T follicular helper cell (primary cell): ENCODE measurements at regions not wholly inside any gene's neighbourhood (a gene's known extent, or its start where the extent isn't known, plus 50 kb on each side); places are given as distances from the start of the nearest gene placed in this dataset.
A peak's percentile ranks its signal among the peaks of the same experiment; 100 is the strongest.
"Not testable (repeated sequence)": the region's sequence is repeated elsewhere in the genome, so short reads cannot be mapped to it uniquely, and the experiment has no call there.

Source experiments
- DNase-seq: peaks from one replicate; pipeline ENCODE4 v3.0.0-alpha.2; 2020; ENCODE audit warnings: low read depth

DNA sequence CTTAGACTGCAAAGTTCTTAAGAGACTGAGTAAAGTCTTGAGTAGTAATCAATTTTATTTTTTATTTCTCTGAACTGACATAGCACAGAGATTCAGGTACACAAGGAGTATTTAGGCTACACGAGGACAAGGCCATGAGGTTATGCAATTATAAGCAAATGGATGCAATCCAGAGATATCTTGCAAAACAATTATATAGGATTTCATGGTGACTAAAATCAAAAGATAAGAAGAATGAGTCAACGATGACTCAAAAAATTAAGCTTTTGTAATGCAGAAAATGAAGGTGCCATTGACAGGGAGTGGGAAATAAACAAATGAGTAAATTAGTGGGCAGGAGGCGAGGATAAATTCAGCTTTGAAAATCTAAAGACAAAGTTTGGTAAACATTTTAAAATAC is 66.7 kb upstream of the MYO3A start:
- DNase-seq: no peak

DNA sequence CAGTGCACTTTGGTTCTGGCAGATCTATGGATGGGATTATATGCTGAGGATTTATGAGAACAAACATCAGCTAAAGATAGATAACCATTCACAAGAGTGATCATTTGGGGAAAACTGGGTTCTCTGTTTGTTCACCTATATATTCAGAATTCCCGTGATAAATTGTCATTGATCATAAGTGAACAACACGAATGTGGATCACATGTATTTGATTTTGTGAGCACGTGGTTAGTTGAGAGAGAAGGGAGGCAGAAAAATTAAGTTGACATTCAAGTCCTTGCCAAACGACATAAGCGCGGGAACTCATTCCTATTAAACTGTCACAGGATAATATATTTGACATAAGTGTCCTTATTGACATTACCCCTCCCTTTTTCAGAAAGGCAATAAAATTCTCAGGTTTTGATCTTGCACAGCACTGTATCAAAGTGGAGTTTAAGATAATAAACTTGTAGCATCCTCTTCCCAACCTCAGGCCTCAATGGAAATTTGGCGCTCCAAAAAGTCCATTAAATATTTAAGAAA is 64.9 kb upstream of the MYO3A start:
- no peak for DNase-seq

DNA sequence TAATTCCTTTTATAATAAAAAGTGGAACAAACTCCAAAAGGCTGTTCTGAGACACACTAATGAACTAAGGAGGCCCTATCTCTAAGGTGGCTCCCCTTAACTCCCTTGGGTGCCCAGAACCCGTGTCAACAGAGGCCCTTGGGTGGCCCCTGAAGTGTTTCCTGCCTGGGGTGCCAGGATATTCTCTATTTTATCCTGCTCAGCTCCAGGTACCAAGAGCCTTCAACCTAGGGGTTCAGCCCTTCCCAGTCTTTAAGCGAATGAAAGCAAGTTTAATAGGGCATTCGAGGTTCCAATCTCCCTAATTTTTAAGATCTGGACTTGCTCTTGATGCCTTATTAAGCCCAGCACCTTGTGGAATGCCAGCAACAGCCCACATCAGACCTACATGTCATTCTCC is 64.4 kb upstream of the MYO3A start:
- DNase-seq: no peak

DNA sequence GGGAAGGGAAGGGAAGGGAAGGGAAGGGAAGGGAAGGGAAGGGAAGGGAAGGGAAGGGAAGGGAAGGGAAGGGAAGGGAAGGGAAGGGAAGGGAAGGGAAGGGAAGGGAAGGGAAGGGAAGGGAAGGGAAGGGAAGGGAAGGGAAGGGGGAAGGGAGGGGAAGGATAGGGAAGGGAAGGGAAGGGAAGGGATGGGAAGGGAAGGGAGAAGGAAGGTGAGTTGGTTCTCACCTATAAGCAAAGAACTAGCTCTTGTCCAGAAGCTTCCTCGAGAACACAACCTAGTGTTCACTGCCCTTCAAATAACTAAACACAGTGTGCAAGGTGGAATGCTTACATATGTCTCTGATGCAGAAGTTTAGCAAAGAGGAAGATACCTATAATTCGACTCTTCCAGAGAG is 59.6 kb upstream of the MYO3A start:
- DNase-seq: not testable (repeated sequence)

DNA sequence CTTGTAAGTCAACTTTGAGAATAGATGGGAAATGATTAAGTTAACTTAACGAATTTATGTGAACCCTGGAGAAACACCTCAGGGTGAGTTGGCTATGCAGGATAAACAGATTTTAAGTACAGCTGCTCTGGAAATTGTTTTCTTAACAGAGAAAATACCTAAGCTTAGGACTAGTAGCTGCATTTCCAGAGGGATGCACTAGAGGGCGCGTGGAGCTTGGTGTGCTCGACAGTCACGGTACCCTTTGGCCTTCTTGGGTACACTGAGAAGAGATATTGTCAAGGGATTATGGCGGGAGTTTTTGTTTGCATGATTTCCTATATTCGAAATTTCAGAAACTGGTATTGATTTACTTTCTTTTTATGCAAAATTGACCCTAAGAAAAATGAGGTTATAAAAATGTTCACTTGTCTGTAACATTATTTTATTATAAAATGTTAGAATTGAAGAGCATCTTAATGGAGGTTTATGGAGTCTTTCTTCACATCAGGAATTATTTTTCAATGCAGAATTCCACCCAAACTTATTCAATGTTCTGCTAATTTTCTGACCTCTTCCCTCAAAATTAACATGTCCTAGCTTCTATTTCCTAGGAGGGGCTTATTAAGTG is 58.4 kb upstream of the MYO3A start:
- peak; percentile 47 for DNase-seq

DNA sequence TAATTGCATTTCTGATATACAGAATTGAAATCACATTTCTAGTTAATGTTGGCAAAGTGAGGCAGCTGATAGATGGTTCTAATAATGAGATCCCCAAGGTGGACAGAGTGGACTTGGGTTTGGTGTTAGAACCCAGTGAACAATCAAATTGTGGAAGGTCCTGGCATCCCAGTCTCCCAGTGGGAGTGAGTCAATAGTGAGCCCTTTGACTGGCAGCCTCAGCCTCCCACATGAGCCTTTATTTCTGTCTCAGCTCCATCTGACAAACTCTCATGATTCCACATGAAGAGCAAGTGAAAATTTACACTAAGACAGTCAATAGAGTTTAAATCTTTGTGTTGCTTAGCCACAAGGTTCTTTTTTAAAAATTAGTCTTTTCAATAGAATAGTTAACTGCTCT is 56.7 kb upstream of the MYO3A start:
- no peak for DNase-seq
